Mesothelial cell of epicardium (in vitro differentiated cells): ENCODE measurements at regions not wholly inside any gene's neighbourhood (a gene's known extent, or its start where the extent isn't known, plus 50 kb on each side); places are given as distances from the start of the nearest gene placed in this dataset.
"Not testable (repeated sequence)": the region's sequence is repeated elsewhere in the genome, so short reads cannot be mapped to it uniquely, and the experiment has no call there.

Source experiments
- DNase-seq, 2 experiments: peaks; one replicate each; pipeline ENCODE4 v3.0.0; 2021; ENCODE audit warnings: low spot score in 2 of 2; ENCODE audit not compliant: unreplicated experiment in 2 of 2
- H3K27ac Mint-ChIP-seq: 2 replicates; pipeline ENCODE4 v1.8.0; 2021; ENCODE audit warnings: mixed read lengths
- H3K27me3 Mint-ChIP-seq: 2 replicates; pipeline ENCODE4 v1.8.0; 2021; ENCODE audit warnings: low read depth, mixed read lengths
- H3K36me3 Mint-ChIP-seq: 2 replicates; pipeline ENCODE4 v1.8.0; 2021; ENCODE audit warnings: mixed read lengths
- H3K4me1 Mint-ChIP-seq: 2 replicates; pipeline ENCODE4 v1.8.0; 2021; ENCODE audit warnings: mixed read lengths
- H3K4me3 Mint-ChIP-seq: 2 replicates; pipeline ENCODE4 v1.8.0; 2021; ENCODE audit warnings: mild to moderate bottlenecking, moderate library complexity, mixed read lengths
- H3K9me3 Mint-ChIP-seq: 2 replicates; pipeline ENCODE4 v1.8.0; 2021; ENCODE audit warnings: mixed read lengths
- TF ChIP-seq, protein P1 (sequence below): fragments of 200-600 bp; sonication (generic); IDR thresholded peaks from one replicate; pipeline ENCODE4 v1.5.0; 2021; ENCODE audit warnings: antibody characterized with exemption; ENCODE audit not compliant: unreplicated experiment

- TF ChIP-seq, protein P1, sequence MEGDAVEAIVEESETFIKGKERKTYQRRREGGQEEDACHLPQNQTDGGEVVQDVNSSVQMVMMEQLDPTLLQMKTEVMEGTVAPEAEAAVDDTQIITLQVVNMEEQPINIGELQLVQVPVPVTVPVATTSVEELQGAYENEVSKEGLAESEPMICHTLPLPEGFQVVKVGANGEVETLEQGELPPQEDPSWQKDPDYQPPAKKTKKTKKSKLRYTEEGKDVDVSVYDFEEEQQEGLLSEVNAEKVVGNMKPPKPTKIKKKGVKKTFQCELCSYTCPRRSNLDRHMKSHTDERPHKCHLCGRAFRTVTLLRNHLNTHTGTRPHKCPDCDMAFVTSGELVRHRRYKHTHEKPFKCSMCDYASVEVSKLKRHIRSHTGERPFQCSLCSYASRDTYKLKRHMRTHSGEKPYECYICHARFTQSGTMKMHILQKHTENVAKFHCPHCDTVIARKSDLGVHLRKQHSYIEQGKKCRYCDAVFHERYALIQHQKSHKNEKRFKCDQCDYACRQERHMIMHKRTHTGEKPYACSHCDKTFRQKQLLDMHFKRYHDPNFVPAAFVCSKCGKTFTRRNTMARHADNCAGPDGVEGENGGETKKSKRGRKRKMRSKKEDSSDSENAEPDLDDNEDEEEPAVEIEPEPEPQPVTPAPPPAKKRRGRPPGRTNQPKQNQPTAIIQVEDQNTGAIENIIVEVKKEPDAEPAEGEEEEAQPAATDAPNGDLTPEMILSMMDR = no peak
- Mint-ChIP-seq H3K4me3 (no peak overlapping the region), H3K9me3 (no peaks in the 10 kb centered on the region), H3K27me3 (no peaks in the 10 kb centered on the region), H3K27ac (no peak overlapping the region), H3K4me1 (peaks cover 6% of the 10 kb centered on the region), H3K36me3 (no peaks in the 10 kb centered on the region)
- DNase-seq = no peak
Measured at GRCh38 chr2:184040230-184040629, 558.1 kb upstream of the ZNF804A start.

DNA sequence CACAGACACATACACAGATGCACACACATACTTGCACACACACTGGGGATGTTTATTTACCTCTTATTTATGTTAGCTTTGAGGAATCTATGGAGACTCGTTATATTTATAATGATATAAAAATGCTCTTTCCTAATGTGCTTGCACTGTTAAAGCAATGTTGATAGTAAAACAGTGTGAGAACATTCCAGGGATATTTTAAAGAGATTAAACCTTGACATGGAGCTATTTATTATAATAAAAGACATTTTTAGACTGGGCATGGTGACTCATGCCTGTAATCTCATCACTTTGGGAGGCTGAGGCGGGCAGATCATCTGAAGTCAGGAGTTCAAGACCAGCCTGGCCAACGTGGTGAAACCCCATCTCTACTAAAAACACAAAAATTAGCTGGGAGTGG lies 557.3 kb upstream of the ZNF804A start:
- DNase-seq = no peak
- TF ChIP-seq, protein P1 = no peak
- Mint-ChIP-seq H3K27me3 (no peaks in the 10 kb centered on the region), H3K27ac (peak overlapping the region; percentile 89), H3K9me3 (no peaks in the 10 kb centered on the region), H3K36me3 (no peaks in the 10 kb centered on the region), H3K4me1 (peaks cover 6% of the 10 kb centered on the region), H3K4me3 (no peak overlapping the region)

DNA sequence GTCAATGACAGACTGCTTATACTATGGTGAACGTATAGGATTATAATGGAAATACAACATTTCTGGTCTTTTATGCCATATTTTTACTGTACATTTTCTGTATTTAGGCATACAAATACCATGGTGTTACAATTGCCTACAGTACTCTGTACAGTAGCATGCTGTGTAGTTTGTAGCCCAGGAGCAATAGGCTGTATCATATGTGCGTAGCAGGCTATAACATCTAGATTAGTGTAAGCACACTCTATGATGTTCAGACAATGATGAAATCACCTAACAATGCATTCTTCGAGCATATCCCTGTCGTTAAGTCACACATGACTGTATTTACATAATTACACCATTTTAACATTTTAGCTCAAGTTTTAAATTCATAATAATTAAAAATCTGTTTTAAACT lies 556.6 kb upstream of the ZNF804A start:
- no peak for DNase-seq
- Mint-ChIP-seq H3K9me3 (no peaks in the 10 kb centered on the region), H3K36me3 (no peaks in the 10 kb centered on the region), H3K4me3 (no peak overlapping the region), H3K4me1 (peaks cover 6% of the 10 kb centered on the region), H3K27me3 (no peaks in the 10 kb centered on the region), H3K27ac (no peak overlapping the region)
- TF ChIP-seq, protein P1 = no peak

DNA sequence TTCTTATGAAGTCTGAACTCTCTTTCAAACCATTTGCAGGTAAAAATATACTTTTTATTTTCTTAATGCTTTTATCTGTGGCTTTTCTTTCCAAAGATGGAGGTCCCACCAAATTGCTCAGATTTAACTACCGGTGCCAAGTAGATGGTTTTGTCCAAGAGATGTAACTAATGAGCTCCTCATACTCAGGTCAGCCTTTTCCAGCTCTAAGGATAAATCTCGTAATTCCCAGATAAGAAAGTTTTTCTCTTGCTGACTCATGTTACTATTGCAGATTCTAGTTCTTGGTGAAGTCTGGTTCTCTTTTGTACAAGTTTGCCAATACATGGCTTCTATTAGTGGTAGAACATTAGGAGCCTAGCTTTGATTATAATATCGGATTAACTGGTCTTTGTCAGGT lies 550.8 kb upstream of the ZNF804A start:
- H3K27me3 Mint-ChIP-seq = no peaks in the 10 kb centered on the region
- H3K4me3 Mint-ChIP-seq = no peak overlapping the region
- DNase-seq = no peak
- no peaks in the 10 kb centered on the region for H3K4me1 Mint-ChIP-seq
- no peak overlapping the region for H3K27ac Mint-ChIP-seq
- no peaks in the 10 kb centered on the region for H3K36me3 Mint-ChIP-seq
- H3K9me3 Mint-ChIP-seq = no peaks in the 10 kb centered on the region
- TF ChIP-seq, protein P1 = no peak

- no peak for DNase-seq
- TF ChIP-seq, protein P1 = no peak
- H3K9me3 Mint-ChIP-seq = no peaks in the 10 kb centered on the region
- H3K4me3 Mint-ChIP-seq = no peak overlapping the region
- H3K27ac Mint-ChIP-seq = no peak overlapping the region
- no peaks in the 10 kb centered on the region for H3K27me3 Mint-ChIP-seq
- no peaks in the 10 kb centered on the region for H3K36me3 Mint-ChIP-seq
- no peaks in the 10 kb centered on the region for H3K4me1 Mint-ChIP-seq
Measured at GRCh38 chr2:184049566-184049965, 548.8 kb upstream of the ZNF804A start.

DNA sequence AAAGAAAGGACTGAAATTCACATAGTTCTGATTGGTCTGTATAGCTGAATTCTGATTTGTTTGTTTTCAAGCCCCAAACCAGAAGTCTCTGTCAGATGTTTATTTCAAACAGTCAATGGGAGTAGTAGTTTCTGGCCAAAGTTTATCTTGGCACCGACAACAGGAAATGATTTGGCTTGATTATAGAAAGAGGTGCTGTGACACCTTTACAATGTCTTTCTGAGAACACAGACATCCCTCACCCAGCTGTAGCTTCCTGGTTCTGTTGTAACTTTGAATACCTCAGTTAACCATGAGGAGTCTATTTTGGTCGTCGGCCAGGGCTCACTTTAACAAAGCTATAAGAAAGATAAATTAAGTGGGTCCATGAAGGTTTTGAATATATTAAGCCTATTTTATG lies 545.0 kb upstream of the ZNF804A start:
- TF ChIP-seq, protein P1 = no peak
- Mint-ChIP-seq H3K4me1 (no peaks in the 10 kb centered on the region), H3K36me3 (no peaks in the 10 kb centered on the region)

DNA sequence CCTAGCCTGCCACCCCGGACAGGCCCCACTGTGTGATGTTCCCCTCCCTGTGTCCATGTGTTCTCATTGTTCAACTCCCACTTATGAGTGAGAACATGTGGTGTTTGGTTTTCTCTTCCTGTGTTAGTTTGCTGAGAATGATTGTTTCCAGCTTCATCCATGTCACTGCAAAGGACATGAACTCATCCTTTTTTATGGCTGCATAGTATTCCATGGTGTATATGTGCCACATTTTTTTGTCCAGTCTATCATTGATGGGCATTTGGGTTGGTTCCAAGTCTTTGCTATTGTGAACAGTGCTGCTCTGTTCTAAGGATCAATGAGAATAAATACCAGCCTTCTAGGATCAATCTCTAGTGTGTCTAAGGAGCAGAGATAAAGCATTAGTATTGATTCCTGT lies 543.9 kb upstream of the ZNF804A start:
- H3K4me1 Mint-ChIP-seq, H3K4me3 Mint-ChIP-seq: not testable (repeated sequence)

More for the DNA sequence above, 545.0 kb upstream of the ZNF804A start:
- H3K27me3 Mint-ChIP-seq = no peaks in the 10 kb centered on the region
- no peak overlapping the region for H3K4me3 Mint-ChIP-seq
- H3K27ac Mint-ChIP-seq = no peak overlapping the region
- no peak for DNase-seq
- no peaks in the 10 kb centered on the region for H3K9me3 Mint-ChIP-seq

More for the DNA sequence above, 543.9 kb upstream of the ZNF804A start:
- H3K27me3 Mint-ChIP-seq, H3K27ac Mint-ChIP-seq, DNase-seq, H3K9me3 Mint-ChIP-seq, H3K36me3 Mint-ChIP-seq: not testable (repeated sequence)
